ENCODE measurements at regions not wholly inside any gene's neighbourhood (a gene's known extent, or its start where the extent isn't known, plus 50 kb on each side); places are given as distances from the start of the nearest gene placed in this dataset.
"Not testable (repeated sequence)": the region's sequence is repeated elsewhere in the genome, so short reads cannot be mapped to it uniquely, and the experiment has no call there.

- H3K9ac ChIP-seq (ENCODE audit: low read length), result no peak overlapping the region
- H3K4me3 ChIP-seq (ENCODE audit: low read length), result no peak overlapping the region
- H3K4me2 ChIP-seq (ENCODE audit: low read length), result no peak overlapping the region
- no peaks in the 10 kb centered on the region for H3K4me1 ChIP-seq (ENCODE audit: low read length)
- no peaks in the 10 kb centered on the region for H3K9me3 ChIP-seq (ENCODE audit: insufficient read depth, low read length)
- H3K79me2 ChIP-seq (ENCODE audit: low read length), result no peaks in the 10 kb centered on the region
- no peak overlapping the region for H2AFZ ChIP-seq (ENCODE audit: low read depth, low read length)
- no peak for TF ChIP-seq CTCF (IDR thresholded peaks at IDR 0.05; ENCODE audit: low read depth, low read length)
- TF ChIP-seq EZH2phosphoT487 (IDR thresholded peaks at IDR 0.05; ENCODE audit: low read depth), result no peak
- H3K36me3 ChIP-seq (replicated peaks; ENCODE audit: low read depth, low read length), result no peaks in the 10 kb centered on the region
- no peak overlapping the region for H3K27ac ChIP-seq (ENCODE audit: low read length)
- no peaks in the 10 kb centered on the region for H3K27me3 ChIP-seq (ENCODE audit: low read depth, low read length)
- no peaks in the 10 kb centered on the region for H4K20me1 ChIP-seq (ENCODE audit: insufficient read depth, low read length)
Measured at GRCh38 chr1:173367136-173367535, 110.0 kb upstream of the PRDX6 start.

GRCh38 chr1:173370586-173370985 is 106.5 kb upstream of the PRDX6 start:
- H3K4me1 ChIP-seq (ENCODE audit: low read length); H3K27ac ChIP-seq (ENCODE audit: low read length); H3K4me3 ChIP-seq (ENCODE audit: low read length); H4K20me1 ChIP-seq (ENCODE audit: insufficient read depth, low read length); H3K27me3 ChIP-seq (ENCODE audit: low read depth, low read length); H2AFZ ChIP-seq (ENCODE audit: low read depth, low read length); H3K79me2 ChIP-seq (ENCODE audit: low read length); H3K9me3 ChIP-seq (ENCODE audit: insufficient read depth, low read length); H3K9ac ChIP-seq (ENCODE audit: low read length); H3K4me2 ChIP-seq (ENCODE audit: low read length); H3K36me3 ChIP-seq (replicated peaks; ENCODE audit: low read depth, low read length): not testable (repeated sequence)

- H4K20me1 ChIP-seq (ENCODE audit: insufficient read depth, low read length); H3K27ac ChIP-seq (ENCODE audit: low read length); H3K4me1 ChIP-seq (ENCODE audit: low read length); H3K27me3 ChIP-seq (ENCODE audit: low read depth, low read length); H3K79me2 ChIP-seq (ENCODE audit: low read length); H2AFZ ChIP-seq (ENCODE audit: low read depth, low read length); H3K4me3 ChIP-seq (ENCODE audit: low read length); H3K36me3 ChIP-seq (replicated peaks; ENCODE audit: low read depth, low read length); H3K9me3 ChIP-seq (ENCODE audit: insufficient read depth, low read length); H3K4me2 ChIP-seq (ENCODE audit: low read length); H3K9ac ChIP-seq (ENCODE audit: low read length): not testable (repeated sequence)
Measured at GRCh38 chr1:173376065-173376464, 101.1 kb upstream of the PRDX6 start.

- no peak for TF ChIP-seq EZH2phosphoT487 (IDR thresholded peaks at IDR 0.05; ENCODE audit: low read depth)
- no peak for TF ChIP-seq CTCF (IDR thresholded peaks at IDR 0.05; ENCODE audit: low read depth, low read length)
- H3K9me3 ChIP-seq (ENCODE audit: insufficient read depth, low read length), result peaks cover 6% of the 10 kb centered on the region
Measured at GRCh38 chr1:173377266-173377665, 99.9 kb upstream of the PRDX6 start.

GRCh38 chr1:173383351-173383750 is 93.8 kb upstream of the PRDX6 start:
- no peaks in the 10 kb centered on the region for H3K79me2 ChIP-seq (ENCODE audit: low read length)
- H3K4me3 ChIP-seq (ENCODE audit: low read length), result no peak overlapping the region
- H3K9ac ChIP-seq (ENCODE audit: low read length), result no peak overlapping the region
- no peaks in the 10 kb centered on the region for H3K4me1 ChIP-seq (ENCODE audit: low read length)
- TF ChIP-seq EZH2phosphoT487 (IDR thresholded peaks at IDR 0.05; ENCODE audit: low read depth) (no peak), CTCF (IDR thresholded peaks at IDR 0.05; ENCODE audit: low read depth, low read length) (no peak)
- H3K27ac ChIP-seq (ENCODE audit: low read length), result no peak overlapping the region
- no peak overlapping the region for H3K4me2 ChIP-seq (ENCODE audit: low read length)
- H3K27me3 ChIP-seq (ENCODE audit: low read depth, low read length), result no peaks in the 10 kb centered on the region
- H3K36me3 ChIP-seq (replicated peaks; ENCODE audit: low read depth, low read length), result no peaks in the 10 kb centered on the region
- H2AFZ ChIP-seq (ENCODE audit: low read depth, low read length), result no peak overlapping the region
- H3K9me3 ChIP-seq (ENCODE audit: insufficient read depth, low read length), result no peaks in the 10 kb centered on the region
- no peaks in the 10 kb centered on the region for H4K20me1 ChIP-seq (ENCODE audit: insufficient read depth, low read length)

More at GRCh38 chr1:173377266-173377665, 99.9 kb upstream of the PRDX6 start:
- Histone ChIP-seq H3K4me1 (ENCODE audit: low read length) (no peaks in the 10 kb centered on the region), H2AFZ (ENCODE audit: low read depth, low read length) (no peak overlapping the region), H4K20me1 (ENCODE audit: insufficient read depth, low read length) (no peaks in the 10 kb centered on the region), H3K79me2 (ENCODE audit: low read length) (no peaks in the 10 kb centered on the region), H3K36me3 (replicated peaks; ENCODE audit: low read depth, low read length) (no peaks in the 10 kb centered on the region), H3K4me3 (ENCODE audit: low read length) (no peak overlapping the region), H3K27ac (ENCODE audit: low read length) (no peak overlapping the region), H3K27me3 (ENCODE audit: low read depth, low read length) (no peaks in the 10 kb centered on the region), H3K9ac (ENCODE audit: low read length) (no peak overlapping the region), H3K4me2 (ENCODE audit: low read length) (no peak overlapping the region)
